GM23248 (cell line): ENCODE measurements at regions not wholly inside any gene's neighbourhood (a gene's known extent, or its start where the extent isn't known, plus 50 kb on each side); places are given as distances from the start of the nearest gene placed in this dataset.
A peak's percentile ranks its signal among the peaks of the same experiment; 100 is the strongest.

Experiments
- DNase-seq: peaks from one replicate; pipeline ENCODE4 v3.0.0-alpha.2; 2015
- H2AFZ ChIP-seq: fragments of 200-600 bp; sonication (generic); 2 replicates; pipeline ENCODE4 v1.6.1; 2016; ENCODE audit warnings: antibody characterized with exemption
- H3F3A ChIP-seq: fragments of 200-600 bp; sonication (generic); 2 replicates; pipeline ENCODE4 v1.6.1; 2016; ENCODE audit warnings: mild to moderate bottlenecking, antibody characterized with exemption, mixed run types; ENCODE audit not compliant: insufficient read depth
- H3K27ac ChIP-seq: fragments of 200-600 bp; sonication (generic); 2 replicates; pipeline ENCODE4 v1.5.1; 2016; ENCODE audit warnings: mild to moderate bottlenecking
- H3K27me3 ChIP-seq: fragments of 200-600 bp; sonication (generic); replicated peaks from 2 replicates; pipeline ENCODE4 v1.6.1; 2016; ENCODE audit warnings: mild to moderate bottlenecking; ENCODE audit not compliant: insufficient read depth
- H3K36me3 ChIP-seq: fragments of 200-600 bp; sonication (generic); 2 replicates; pipeline ENCODE4 v1.6.1; 2016; ENCODE audit warnings: low read depth, mild to moderate bottlenecking
- H3K4me1 ChIP-seq: fragments of 200-600 bp; sonication (generic); 2 replicates; pipeline ENCODE4 v1.6.1; 2016; ENCODE audit warnings: mild to moderate bottlenecking; ENCODE audit not compliant: insufficient read depth
- H3K4me2 ChIP-seq: fragments of 200-600 bp; sonication (generic); one replicate; pipeline ENCODE4 v1.6.1; 2016; ENCODE audit warnings: mild to moderate bottlenecking; ENCODE audit not compliant: unreplicated experiment
- H3K4me3 ChIP-seq: fragments of 200-600 bp; sonication (generic); 2 replicates; pipeline ENCODE4 v1.5.1; 2016; ENCODE audit warnings: mild to moderate bottlenecking
- H3K79me2 ChIP-seq: fragments of 200-600 bp; sonication (generic); 2 replicates; pipeline ENCODE4 v1.6.1; 2016; ENCODE audit warnings: mild to moderate bottlenecking; ENCODE audit not compliant: insufficient read depth
- H3K9ac ChIP-seq: fragments of 200-600 bp; sonication (generic); 2 replicates; pipeline ENCODE4 v1.6.1; 2016; ENCODE audit warnings: mild to moderate bottlenecking
- H3K9me2 ChIP-seq: fragments of 200-600 bp; sonication (generic); 2 replicates; pipeline ENCODE4 v1.6.1; 2016; ENCODE audit warnings: mixed run types, mild to moderate bottlenecking, moderate library complexity; ENCODE audit not compliant: insufficient read depth
- H3K9me3 ChIP-seq: fragments of 200-600 bp; sonication (generic); one replicate; pipeline ENCODE4 v1.6.1; 2017; ENCODE audit warnings: low read depth
- H4K20me1 ChIP-seq: fragments of 200-600 bp; sonication (generic); 2 replicates; pipeline ENCODE4 v1.6.0; 2016; ENCODE audit not compliant: insufficient read depth
- EZH2 ChIP-seq: fragments of 200-600 bp; sonication (generic); IDR thresholded peaks from 2 replicates; pipeline ENCODE4 v1.6.1; 2018; ENCODE audit warnings: antibody characterized with exemption, mild to moderate bottlenecking; ENCODE audit not compliant: insufficient read depth, poor library complexity, severe bottlenecking
- EZH2phosphoT487 ChIP-seq: fragments of 200-600 bp; sonication (generic); IDR thresholded peaks from 2 replicates; pipeline ENCODE4 v1.6.1; 2018; ENCODE audit warnings: antibody characterized with exemption, moderate library complexity, mild to moderate bottlenecking, low read depth; ENCODE audit not compliant: insufficient read depth
- WGBS, 2 experiments: methylation state at CpG; one replicate each; pipeline ENCODE4 v1.1.6; 2015 to 2017; ENCODE audit warnings: low lambda C conversion rate in 2 of 2, low coverage in 1 of 2; ENCODE audit errors: missing lambda C conversion rate in 2 of 2; 5-methylcytosine and 5-hydroxymethylcytosine counted together
- in situ Hi-C: fragments of 300-500 bp; cut with MboI; formaldehyde crosslinking; loops from 2 replicates; pipeline ENCODE4 v1.15.0; 2020

DNA sequence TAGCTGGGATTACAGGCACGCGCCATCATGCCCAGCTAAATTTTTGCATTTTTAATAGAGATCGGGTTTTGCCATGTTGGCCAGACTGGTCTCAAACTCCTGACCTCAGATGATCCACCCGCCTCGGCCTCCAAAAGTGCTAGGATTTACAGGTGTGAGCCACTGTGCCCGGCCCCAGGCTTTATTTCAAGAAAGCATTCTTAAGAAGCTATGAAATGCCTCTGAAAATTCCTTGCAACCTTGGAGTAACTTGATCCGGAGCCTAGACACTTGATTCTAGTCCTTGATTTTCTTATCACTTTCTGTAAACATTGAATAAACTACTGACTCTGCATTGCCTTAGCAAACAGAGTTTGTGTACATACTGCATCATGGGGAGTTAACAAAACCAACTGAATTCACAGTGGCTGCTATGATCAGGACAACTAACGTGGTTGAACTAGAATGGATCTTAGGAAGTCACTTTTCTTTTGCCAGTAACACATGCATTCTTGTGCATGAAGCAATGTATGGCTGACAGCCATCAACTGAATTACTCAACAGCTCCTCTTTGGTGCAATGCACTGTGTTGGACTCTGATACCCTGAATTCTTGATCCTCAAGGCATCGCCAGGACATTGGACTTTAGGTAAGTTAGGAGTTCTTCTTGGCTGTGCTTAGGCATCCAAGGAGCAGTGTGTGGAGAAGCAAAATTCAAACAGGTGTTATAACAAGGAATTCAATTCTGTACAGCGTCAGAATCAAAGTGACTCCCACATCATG, 102.8 kb upstream of the TMEM170B start:
- H3K9me2 ChIP-seq: no peaks in the 10 kb centered on the region

DNA sequence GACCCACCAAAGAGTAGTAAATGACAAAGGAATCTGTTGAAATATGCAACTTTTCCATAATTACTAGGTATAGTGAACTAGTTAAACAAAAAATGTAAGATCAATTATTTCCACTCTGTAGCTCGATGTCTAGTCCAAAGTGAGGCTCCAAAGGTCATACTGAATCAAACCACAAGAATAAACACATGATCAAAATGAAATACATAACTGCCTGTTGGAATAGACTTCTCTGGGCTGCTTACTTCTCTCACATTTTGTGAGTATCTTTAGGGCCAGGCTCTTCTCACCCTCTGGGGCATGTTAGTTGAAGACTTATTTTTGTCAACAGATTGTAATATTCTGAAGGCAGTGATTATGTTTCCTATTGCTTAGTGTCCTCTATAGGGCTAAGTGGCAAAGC, 103.7 kb upstream of the TMEM170B start:
- Histone ChIP-seq H2AFZ (no peak overlapping the region), H3K9me3 (no peaks in the 10 kb centered on the region), H3K4me3 (no peak overlapping the region), H3K27me3 (no peaks in the 10 kb centered on the region), H3K36me3 (no peaks in the 10 kb centered on the region), H3K4me2 (peak overlapping the region; percentile 82), H3K27ac (peak overlapping the region; percentile 80), H3F3A (peaks cover 55% of the 10 kb centered on the region), H4K20me1 (no peaks in the 10 kb centered on the region), H3K4me1 (peaks cover 54% of the 10 kb centered on the region), H3K79me2 (no peaks in the 10 kb centered on the region), H3K9ac (no peak overlapping the region), H3K9me2 (no peaks in the 10 kb centered on the region)
- TF ChIP-seq EZH2phosphoT487: no peak
- TF ChIP-seq EZH2: no peak
- in situ Hi-C loops: no loop called here
- 3 to 4% methylated on average over 1 of the region's 1 CpG for WGBS, 2 experiments
- no peak for DNase-seq

More for the DNA sequence above, 102.8 kb upstream of the TMEM170B start:
- Histone ChIP-seq H3K79me2 (no peaks in the 10 kb centered on the region), H3K9ac (no peak overlapping the region), H4K20me1 (no peaks in the 10 kb centered on the region), H3K9me3 (no peaks in the 10 kb centered on the region), H3K36me3 (no peaks in the 10 kb centered on the region), H3K4me2 (peak overlapping the region; percentile 50), H3K4me1 (peaks cover 46% of the 10 kb centered on the region), H2AFZ (no peak overlapping the region), H3K4me3 (no peak overlapping the region), H3K27ac (peak overlapping the region; percentile 80), H3F3A (peaks cover 46% of the 10 kb centered on the region), H3K27me3 (no peaks in the 10 kb centered on the region)
- peak; percentile 79 for DNase-seq
- WGBS, 2 experiments: 66 to 71% methylated on average over 10 of the region's 10 CpGs
- no peak for TF ChIP-seq EZH2phosphoT487
- no peak for TF ChIP-seq EZH2
- in situ Hi-C loops: no loop called here

DNA sequence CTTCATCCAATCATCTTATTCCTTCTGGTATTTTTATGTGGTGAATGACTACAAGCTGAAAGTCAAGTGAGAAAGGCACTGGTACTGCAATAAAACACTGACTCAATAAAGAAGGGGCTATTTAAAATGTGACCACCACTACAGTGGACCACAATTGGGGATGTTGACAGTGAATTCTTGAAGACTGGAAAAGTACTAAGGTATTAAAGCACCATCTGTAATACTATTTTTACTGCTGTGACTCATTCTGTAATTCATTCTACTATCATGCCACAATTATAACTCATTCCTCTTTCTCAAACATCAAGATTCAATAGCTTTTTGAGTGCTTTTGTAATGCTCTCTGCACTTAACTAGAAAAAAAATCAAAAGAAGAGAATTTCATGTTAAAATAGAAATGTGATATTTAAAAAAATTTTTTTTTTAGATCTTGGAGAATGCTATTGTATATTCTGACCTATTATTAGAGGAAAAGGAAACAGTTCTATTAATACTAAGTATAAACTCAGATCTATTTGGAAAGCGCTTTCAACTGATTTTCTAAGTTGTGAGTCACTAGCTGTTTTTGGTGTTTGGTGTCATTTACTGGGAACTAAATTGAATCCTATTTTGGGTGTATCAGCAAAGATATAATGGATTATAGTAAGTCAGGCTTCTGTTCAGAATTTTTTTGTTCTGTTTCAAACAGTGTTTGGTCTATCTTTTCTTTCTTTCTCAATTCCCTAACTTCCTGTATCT, 104.7 kb upstream of the TMEM170B start:
- Histone ChIP-seq H3K4me3 (peak overlapping the region; percentile 52), H3K27ac (peak overlapping the region; percentile 80), H3K4me1 (peaks cover 64% of the 10 kb centered on the region), H3K4me2 (peak overlapping the region; percentile 82), H3F3A (peaks cover 63% of the 10 kb centered on the region), H3K36me3 (no peaks in the 10 kb centered on the region), H3K9ac (peak overlapping the region; percentile 45), H3K79me2 (no peaks in the 10 kb centered on the region), H3K27me3 (no peaks in the 10 kb centered on the region), H3K9me3 (no peaks in the 10 kb centered on the region), H2AFZ (no peak overlapping the region; the same call in 1 of the 2 replicates), H4K20me1 (no peaks in the 10 kb centered on the region), H3K9me2 (no peaks in the 10 kb centered on the region)
- DNase-seq: peak; percentile 84
- in situ Hi-C loops: no loop called here
- WGBS, 2 experiments: 2 to 3% methylated on average over 1 of the region's 1 CpG
- TF ChIP-seq EZH2: no peak
- TF ChIP-seq EZH2phosphoT487: no peak

DNA sequence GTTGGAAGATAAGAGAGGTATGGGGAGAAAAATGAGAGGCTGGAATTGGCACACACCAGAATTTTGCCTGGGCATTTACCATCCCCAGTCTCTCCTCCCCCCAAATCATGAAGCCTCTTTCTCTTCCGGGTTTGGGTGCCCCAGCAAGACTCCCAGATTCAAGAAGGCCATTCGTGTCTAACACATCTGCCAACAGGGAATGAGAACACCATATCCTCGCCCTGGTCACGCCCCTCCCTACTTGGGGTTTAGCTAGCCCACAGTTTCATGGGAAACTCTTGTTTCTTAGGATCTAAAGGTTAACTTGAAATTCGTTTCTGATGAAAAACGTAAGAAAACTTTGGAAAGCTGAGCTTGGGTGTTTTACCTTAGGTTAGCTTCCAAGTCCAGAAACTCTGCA, 105.5 kb upstream of the TMEM170B start:
- H3K36me3 ChIP-seq: no peaks in the 10 kb centered on the region
- peak overlapping the region; percentile 80 for H3K27ac ChIP-seq
- no peaks in the 10 kb centered on the region for H4K20me1 ChIP-seq
- H3K9me2 ChIP-seq: no peaks in the 10 kb centered on the region
- peak overlapping the region; percentile 82 for H3K4me2 ChIP-seq
- no peaks in the 10 kb centered on the region for H3K9me3 ChIP-seq
- H3K79me2 ChIP-seq: no peaks in the 10 kb centered on the region
- H3K9ac ChIP-seq: no peak overlapping the region
- peaks cover 69% of the 10 kb centered on the region for H3K4me1 ChIP-seq
- TF ChIP-seq EZH2phosphoT487: no peak
- no peak for TF ChIP-seq EZH2
- no peak overlapping the region for H3K4me3 ChIP-seq
- in situ Hi-C loops: no loop called here
- H2AFZ ChIP-seq: peak overlapping the region; percentile 19; the same call in 1 of the 2 replicates
- H3K27me3 ChIP-seq: no peaks in the 10 kb centered on the region
- peak; percentile 21 for DNase-seq
- 68 to 74% methylated on average over 6 of the region's 6 CpGs for WGBS, 2 experiments
- peaks cover 63% of the 10 kb centered on the region for H3F3A ChIP-seq
